IPS DF 4.7 (cell line): ENCODE measurements at regions not wholly inside any gene's neighbourhood (a gene's known extent, or its start where the extent isn't known, plus 50 kb on each side); places are given as distances from the start of the nearest gene placed in this dataset.
"Not testable (repeated sequence)": the region's sequence is repeated elsewhere in the genome, so short reads cannot be mapped to it uniquely, and the experiment has no call there.

Experiments
- DNase-seq: peaks from one replicate; pipeline ENCODE4 v3.0.0-alpha.2; 2013; ENCODE audit warnings: low spot score; ENCODE audit errors: extremely low read depth

DNA sequence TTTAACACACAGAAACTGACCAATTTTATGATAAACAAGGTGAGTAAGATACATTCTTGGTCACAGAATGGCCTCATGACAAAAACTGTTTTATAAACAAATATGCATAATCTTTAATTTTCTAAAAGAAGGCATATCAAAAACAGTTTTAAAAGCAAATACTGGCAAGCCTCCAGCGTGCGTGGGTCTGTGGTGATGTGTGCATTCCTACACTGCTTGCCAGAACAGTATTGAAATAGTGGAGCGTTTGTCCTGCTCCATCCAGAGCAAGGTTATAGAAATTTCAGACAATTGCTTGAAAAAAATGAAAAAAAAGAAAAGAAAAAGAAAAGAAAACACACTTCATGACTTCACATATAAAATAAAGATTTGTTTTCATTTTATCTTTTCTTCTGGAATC is 140.9 kb downstream of the MZT1 start:
- no peak for DNase-seq

DNA sequence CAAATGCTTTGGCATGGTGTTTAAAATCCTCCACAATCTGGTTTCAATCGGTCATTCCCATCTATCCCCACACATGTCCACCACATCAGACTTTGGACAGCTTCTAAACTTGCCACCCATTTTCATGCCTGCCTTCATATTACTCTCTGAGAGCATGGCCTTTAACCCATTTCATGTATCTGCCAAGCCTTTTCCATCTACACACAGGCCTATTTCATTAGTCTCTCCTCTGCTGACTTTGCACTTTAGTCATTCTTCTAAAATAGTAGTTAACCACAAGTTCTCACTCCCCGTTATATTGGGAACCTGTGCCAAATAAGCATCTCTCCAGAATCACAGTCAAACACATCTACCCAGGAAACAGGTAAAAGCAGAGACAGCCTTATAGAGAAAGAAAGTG is 142.2 kb downstream of the MZT1 start:
- DNase-seq = no peak

DNA sequence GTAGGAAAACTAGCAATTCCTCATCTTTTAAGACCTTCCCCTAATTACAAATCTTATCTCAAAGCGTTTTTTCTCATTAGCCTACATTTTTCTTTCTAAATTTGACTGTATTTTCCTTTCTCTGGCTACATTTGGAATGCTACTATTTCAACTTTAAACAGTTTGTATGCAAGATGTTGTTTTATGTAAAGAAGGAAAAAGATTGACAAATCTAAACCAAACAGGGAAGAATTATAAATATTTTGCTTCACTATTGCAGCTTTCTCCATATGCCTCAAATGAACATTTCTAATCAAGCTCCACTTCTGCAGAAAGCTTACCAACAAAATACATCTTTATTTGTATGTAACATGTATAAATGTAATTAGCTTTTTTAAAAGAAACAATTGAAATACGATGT is 156.2 kb downstream of the MZT1 start:
- no peak for DNase-seq

DNA sequence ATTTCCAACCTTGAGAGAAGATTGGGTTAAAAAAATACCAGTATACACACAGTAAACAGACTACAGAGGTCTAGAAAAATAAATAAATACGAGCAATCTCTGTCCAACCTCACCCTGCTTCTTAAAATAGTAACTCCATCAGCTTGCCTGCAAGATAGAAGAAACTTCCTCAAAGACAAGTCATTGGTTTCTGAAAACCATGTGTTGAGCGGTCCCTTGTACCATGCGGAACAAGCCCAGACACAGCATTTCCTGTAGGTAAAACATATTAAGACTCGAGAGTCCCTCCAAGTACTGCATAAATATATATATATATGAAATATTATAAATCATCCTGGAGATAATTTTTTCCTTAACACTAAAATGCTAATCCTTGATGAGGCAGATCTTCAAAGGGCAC is 157.4 kb downstream of the MZT1 start:
- DNase-seq = no peak

GRCh38 chr13:72567566-72567965 is 159.9 kb downstream of the MZT1 start:
- no peak for DNase-seq

DNA sequence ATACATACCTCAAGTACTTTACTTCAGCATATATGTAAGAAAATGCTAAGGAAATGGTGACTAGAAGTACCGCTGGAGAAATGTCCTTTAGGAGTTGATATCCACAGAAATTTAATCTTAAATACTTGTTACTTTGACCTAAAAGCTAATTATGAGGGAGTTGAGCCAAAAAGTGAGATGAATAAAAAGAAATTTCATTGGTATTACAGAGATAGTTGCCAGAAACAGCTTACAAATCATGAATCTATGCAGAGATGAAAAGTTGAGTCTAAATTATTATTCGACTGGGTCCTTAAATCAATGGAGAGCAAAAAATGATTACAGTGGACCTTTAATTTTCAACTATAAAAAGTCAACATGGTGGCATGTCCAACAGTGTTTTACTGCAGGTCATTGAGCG is 160.9 kb downstream of the MZT1 start:
- DNase-seq = no peak

- DNase-seq = no peak
These were observed 161.5 kb downstream of the MZT1 start for GRCh38 chr13:72565893-72566292.

DNA sequence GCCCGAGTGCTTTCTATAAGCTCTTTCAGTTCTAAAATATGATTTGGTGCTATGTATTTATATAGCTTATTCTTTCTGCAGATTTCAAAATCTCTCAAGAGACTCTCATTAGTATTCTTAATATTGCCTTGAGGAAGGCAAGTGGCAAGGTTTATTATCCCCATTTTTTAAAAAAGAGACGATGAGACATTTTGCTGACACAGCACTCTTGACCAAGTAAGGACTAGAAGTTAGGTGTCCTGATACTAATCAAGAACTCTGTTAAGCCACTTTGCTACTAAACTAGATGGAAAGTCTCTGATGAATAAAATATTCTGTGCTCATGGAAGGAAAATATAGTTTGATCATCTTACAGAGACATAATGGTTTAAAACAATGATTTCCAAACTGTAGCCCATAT is 164.7 kb downstream of the MZT1 start:
- no peak for DNase-seq

DNA sequence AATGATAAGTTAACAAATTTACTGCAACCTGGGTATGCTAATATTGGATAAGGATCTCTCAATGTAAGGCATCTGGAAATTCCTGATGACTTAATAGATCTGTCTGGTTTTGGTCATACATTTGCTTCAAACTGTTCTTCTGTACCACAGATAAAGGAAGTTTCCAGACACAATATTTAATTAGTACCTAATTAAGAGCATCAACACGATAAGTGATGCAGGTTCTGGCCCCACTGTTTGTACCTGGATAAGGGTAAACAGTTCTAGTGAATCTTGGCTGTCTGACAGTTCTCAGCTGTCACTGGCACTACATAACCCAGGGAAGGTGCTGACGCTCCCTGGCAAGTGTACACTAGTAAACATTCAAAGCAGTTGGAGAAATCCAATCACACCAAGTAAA is 165.6 kb downstream of the MZT1 start:
- no peak for DNase-seq

GRCh38 chr13:72559716-72560115 is 167.7 kb downstream of the MZT1 start:
- no peak for DNase-seq

DNA sequence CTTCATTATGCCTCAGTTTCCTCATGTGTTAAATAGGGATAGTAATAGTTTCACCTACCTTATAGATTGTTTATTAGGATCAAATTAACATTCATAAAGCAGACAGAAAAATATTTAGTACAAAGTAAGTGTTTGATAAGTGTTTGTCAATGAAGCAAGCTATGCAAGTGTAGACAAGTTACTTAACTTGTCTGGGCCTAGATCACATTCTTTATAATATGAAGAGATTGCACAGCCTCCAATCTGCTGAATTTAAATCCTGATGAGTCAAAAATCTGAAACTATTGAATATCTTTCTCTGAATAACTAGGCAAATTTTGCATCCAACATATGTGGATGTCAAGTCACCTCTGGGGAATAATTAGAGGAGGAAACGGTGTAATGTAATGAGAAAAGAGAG is 170.5 kb downstream of the MZT1 start:
- no peak for DNase-seq

- no peak for DNase-seq
These were observed 171.8 kb downstream of the MZT1 start for GRCh38 chr13:72555601-72556000.

DNA sequence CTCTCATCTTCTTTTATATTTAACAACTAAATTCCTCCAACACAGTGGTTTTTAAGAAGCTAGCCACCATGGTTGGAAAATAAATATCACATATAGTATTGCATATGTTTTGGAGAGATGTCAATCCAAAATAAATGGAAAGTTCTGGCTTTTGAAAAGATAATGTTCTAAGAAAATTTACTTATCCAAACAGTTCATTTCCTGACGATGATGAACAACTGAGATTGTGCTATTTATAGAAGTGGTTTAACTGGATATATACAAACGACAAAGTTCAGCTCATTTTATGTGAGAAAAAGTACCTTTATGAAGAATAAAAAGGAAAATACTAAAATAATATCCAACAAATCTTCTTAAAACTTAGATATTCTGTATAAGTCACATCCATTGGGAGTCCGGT is 174.7 kb downstream of the MZT1 start:
- DNase-seq = no peak

DNA sequence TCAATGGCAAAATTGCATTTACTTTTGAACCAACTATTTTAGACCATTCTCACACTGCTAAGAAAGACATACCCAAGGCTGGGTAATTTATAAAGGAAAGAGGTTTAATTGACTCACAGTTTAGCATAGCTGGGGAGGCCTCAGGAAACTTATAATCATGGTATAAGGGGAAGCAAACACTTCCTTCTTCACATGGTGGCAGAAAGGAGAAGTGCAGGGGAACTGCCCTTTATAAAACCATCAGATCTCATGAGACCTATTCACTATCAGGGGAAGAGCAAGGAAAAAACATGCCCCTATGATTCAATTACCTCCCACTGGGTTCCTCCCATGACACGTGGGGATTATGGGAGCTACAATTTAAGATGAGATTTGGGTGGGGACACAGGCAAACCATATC is 181.5 kb downstream of the MZT1 start:
- not testable (repeated sequence) for DNase-seq

DNA sequence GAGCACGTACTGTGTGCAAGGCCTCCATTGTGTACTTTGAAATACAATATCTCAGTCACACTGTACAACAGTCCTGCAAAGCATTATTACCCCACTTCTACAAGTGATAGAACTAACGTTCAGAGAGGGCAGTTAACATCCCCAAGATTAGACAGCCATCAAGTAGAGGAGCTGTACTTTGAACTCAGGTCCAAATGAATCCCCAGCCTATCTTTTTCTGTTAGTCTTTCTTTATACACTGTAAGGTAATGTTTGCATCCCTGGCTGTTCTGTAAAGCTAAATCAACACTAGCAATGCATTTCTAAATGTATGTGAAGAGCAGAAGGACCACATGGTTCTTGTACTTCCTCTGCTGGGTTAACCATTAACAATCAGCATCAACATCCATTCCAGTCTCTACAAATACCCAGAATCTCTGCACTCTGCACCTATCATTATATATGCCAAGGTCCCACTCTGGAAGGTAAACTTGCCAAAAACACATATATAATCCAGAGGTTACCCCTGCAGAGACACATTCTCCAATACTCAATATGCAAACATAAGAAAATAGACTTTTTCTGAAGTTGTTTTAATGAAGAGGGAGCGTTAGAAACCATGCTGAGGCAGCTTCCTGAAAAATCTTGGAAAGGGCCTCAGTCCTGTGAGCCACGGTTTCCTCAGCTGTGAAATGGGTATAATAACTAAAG is 182.3 kb downstream of the MZT1 start:
- no peak for DNase-seq

DNA sequence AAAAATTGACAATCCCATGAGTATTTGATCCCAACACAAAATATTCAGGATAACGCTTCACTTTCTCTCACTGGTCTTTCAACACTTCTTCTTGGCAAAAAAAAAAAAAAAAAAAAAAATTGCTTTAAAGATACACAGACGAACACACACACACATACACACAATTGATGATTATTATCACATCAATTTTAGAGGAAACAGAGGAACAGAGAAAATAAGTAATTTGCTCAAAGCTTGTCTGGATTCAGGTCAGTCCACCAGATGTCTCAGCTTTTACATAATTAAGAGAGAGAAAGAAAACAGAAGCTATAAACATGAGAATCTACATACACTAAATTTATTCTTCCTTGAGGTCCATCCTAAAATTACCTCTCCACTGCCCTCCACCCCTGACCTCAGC is 183.4 kb downstream of the MZT1 start:
- no peak for DNase-seq

- no peak for DNase-seq
These were observed 185.2 kb downstream of the MZT1 start for GRCh38 chr13:72542241-72542640.

DNA sequence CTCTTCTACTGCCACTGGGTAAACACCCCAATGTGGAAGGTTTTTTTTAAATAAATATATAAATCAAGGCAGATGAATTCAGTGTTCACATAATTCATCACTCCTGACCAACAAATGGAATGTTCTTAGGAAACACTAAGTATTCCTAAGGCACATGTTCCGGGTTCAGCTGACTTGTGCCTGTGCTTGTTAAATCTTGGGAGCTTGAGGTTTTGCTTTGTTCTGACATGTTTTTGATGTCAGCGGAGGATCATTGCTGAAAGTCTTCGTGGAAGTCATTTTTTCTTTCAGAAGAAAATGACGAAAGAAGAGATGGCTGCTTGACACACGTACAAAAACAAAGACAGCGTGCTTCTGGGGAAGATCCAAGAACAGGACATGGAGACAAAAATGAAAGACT is 185.8 kb downstream of the MZT1 start:
- no peak for DNase-seq

GRCh38 chr13:72540881-72541280 is 186.5 kb downstream of the MZT1 start:
- no peak for DNase-seq

GRCh38 chr13:72539925-72540324 is 187.5 kb downstream of the MZT1 start:
- no peak for DNase-seq

GRCh38 chr13:72537782-72538181 is 189.6 kb downstream of the MZT1 start:
- DNase-seq = no peak

DNA sequence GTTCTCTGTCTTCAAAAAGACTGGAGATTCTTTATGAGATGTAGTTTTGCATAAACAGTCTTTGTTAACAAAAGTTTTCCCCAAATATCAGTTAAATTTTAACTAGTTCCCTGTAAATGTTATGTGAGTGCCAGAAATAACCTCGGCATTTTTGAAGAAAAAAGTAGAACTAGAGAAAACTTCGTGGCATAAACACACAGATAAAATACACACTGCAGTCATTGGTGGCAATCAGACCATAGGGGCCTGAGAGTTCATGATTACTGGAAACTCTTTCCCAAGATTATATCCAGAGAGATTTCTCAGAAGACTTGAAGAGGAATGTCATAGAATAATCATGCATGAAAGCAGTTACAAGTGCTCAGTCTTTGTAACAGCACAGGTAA is 190.0 kb downstream of the MZT1 start:
- DNase-seq = no peak

DNA sequence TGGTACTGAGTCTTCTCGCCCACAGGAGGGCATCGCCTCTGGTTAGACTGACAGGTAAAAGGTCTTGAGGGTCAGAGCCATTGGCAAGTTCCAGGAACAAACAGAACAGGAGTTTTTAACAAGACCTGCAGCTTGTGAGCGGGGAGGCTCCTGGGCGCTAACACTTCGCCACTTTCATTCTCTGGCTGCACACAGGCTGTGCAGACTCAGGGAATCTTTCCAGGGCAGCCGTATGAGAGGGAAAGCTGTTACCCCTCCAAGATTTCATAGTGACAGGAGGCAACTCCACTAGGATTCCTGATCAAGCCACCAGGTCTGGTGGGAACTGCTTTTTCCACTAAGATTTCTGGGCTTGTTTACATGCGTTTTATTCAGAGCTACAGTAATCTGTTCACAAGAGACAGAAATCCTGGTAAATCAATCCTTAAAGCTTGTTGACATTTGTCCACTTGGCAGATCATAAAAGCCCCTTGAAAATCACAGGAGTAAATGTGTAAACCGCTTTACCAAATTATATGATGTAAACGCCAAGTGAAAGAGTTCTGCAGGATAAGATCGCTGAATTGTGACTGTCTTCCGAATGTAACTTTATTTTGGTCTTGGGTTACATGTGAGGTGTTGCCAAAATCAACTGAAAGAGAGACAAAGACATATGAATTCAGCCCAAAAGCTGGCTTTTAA is 190.6 kb downstream of the MZT1 start:
- no peak for DNase-seq
